Keratinocyte (primary cell): ENCODE measurements at regions not wholly inside any gene's neighbourhood (a gene's known extent, or its start where the extent isn't known, plus 50 kb on each side); places are given as distances from the start of the nearest gene placed in this dataset.

Experiments
- DNase-seq: peaks from one replicate; pipeline ENCODE4 v3.0.0-alpha.2; 2011; ENCODE audit warnings: low read depth, missing footprints, low spot score
- FAIRE-seq: peaks from 2 replicates; lab custom pipeline; 2011; peaks lifted over from hg19 to GRCh38; lab: Jason Lieb, UNC
- H2AFZ ChIP-seq: 2 replicates; pipeline ENCODE4 v1.6.0; 2012; ENCODE audit warnings: low read length, control low read depth, inconsistent platforms; ENCODE audit not compliant: control insufficient read depth
- H3K27ac ChIP-seq: 2 replicates; pipeline ENCODE4 v1.5.1; 2011; ENCODE audit warnings: low read length; ENCODE audit not compliant: control insufficient read depth, insufficient read depth
- H3K27me3 ChIP-seq: 3 replicates; pipeline ENCODE4 v1.6.0; 2011; ENCODE audit warnings: low read length; ENCODE audit not compliant: control insufficient read depth, insufficient read depth; ENCODE audit errors: extremely low read depth
- H3K36me3 ChIP-seq, 2 experiments: 2 replicates in 1 of 2; 3 replicates in 1 of 2; pipeline ENCODE4 v1.5.1; 2011; ENCODE audit warnings: low read length in 2 of 2, mild to moderate bottlenecking in 1 of 2; ENCODE audit not compliant: control insufficient read depth in 2 of 2, insufficient read depth in 2 of 2; ENCODE audit errors: extremely low read depth in 1 of 2
- H3K4me1 ChIP-seq: 3 replicates; pipeline ENCODE4 v1.5.1; 2011; ENCODE audit warnings: low read length; ENCODE audit not compliant: control insufficient read depth, insufficient read depth; ENCODE audit errors: extremely low read depth
- H3K4me2 ChIP-seq: 3 replicates; pipeline ENCODE4 v1.6.0; 2011; ENCODE audit warnings: low read depth, low read length; ENCODE audit not compliant: control insufficient read depth, insufficient read depth; ENCODE audit errors: extremely low read depth
- H3K4me3 ChIP-seq, 3 experiments: fragments of 200-600 bp in 1 of 3; sonication (generic) in 1 of 3; 2 replicates in 2 of 3; 3 replicates in 1 of 3; pipeline ENCODE4 v1.5.1; 2011 to 2016; ENCODE audit warnings: low read length in 3 of 3, mild to moderate bottlenecking in 3 of 3, control low read depth in 2 of 3, inconsistent platforms in 1 of 3, low read depth in 1 of 3, mixed read lengths in 1 of 3, mixed run types in 1 of 3, moderate library complexity in 1 of 3; ENCODE audit not compliant: control insufficient read depth in 2 of 3, insufficient read depth in 2 of 3; ENCODE audit errors: extremely low read depth in 1 of 3
- H3K79me2 ChIP-seq: 2 replicates; pipeline ENCODE4 v1.6.0; 2012; ENCODE audit warnings: low read length; ENCODE audit not compliant: control insufficient read depth, insufficient read depth
- H3K9ac ChIP-seq: 3 replicates; pipeline ENCODE4 v1.6.0; 2011; ENCODE audit warnings: low read length; ENCODE audit not compliant: control insufficient read depth, insufficient read depth; ENCODE audit errors: extremely low read depth
- H3K9me1 ChIP-seq: 3 replicates; pipeline ENCODE4 v1.6.0; 2011; ENCODE audit warnings: low read length; ENCODE audit not compliant: control insufficient read depth, insufficient read depth; ENCODE audit errors: extremely low read depth
- H3K9me3 ChIP-seq: 2 replicates; pipeline ENCODE4 v1.5.1; 2012; ENCODE audit warnings: low read depth, low read length; ENCODE audit not compliant: control insufficient read depth
- H4K20me1 ChIP-seq: 3 replicates; pipeline ENCODE4 v1.6.0; 2011; ENCODE audit warnings: low read length; ENCODE audit not compliant: control insufficient read depth, insufficient read depth; ENCODE audit errors: extremely low read depth
- EZH2 ChIP-seq: IDR thresholded peaks from one replicate; pipeline ENCODE4 v1.6.1; 2012; ENCODE audit warnings: inconsistent platforms, mild to moderate bottlenecking, low read length, moderate library complexity
- dilution Hi-C: fragments of 300-500 bp; cut with MboI; formaldehyde crosslinking; loops from one replicate; pipeline ENCODE4 v1.7.0; 2020; ENCODE audit warnings: low sequenced_read_pairs; ENCODE audit not compliant: extremely low pct_ligation_motif_present
- TF ChIP-seq, protein P1 (sequence below), 3 experiments: IDR thresholded peaks in 1 of 3; conservative IDR thresholded peaks in 1 of 3; optimal IDR thresholded peaks in 1 of 3; 2 replicates in 2 of 3; 3 replicates in 1 of 3; pipeline versions ENCODE3 to v1.5.1; 2011; ENCODE audit warnings: low read length in 3 of 3, mild to moderate bottlenecking in 3 of 3, moderate library complexity in 2 of 3, control low read depth in 1 of 3, inconsistent platforms in 1 of 3; ENCODE audit not compliant: insufficient read depth in 2 of 3; ENCODE audit errors: extremely low read depth in 1 of 3

DNA sequence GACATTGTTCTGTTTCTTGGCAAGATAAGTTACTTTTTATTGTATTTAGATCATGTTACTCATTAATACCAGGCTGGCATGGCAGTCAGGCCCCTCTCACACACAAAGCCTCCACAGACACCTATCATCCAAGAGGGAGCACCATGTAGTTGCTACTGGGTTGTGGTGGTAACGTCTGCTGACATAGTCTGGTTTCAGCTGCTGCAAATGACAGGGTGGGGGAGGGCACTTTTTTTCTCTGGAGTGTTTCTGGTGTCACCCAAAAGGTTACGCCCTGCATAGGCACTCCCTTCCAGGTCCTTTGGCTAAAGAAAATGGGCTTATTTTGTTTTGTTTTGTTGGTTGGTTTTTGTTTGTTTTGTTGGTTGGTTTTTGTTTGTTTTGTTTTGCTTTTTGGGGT is 236.4 kb upstream of the RIMS1 start:
- dilution Hi-C loops, result no loop called here
- FAIRE-seq, result no peak

DNA sequence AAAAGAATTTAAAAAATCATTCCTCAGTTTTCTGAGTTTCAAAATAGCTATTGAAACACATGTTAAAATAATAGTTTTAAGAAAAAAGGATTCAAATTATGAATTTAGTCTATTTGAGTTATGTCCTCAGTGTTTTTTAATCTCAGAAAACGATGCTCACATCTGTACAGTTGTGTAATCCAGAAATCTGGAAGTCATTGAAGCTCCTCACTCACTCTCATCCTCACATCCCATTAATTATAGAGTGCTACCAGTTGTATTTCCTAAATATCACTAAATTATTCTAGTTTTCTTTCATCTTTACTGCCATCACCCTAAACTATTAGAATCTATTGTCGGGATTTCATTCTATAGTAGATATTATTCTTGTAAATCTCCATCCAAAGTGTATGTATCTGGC is 234.7 kb upstream of the RIMS1 start:
- no peak overlapping the region for H3K4me2 ChIP-seq
- no peaks in the 10 kb centered on the region for H4K20me1 ChIP-seq
- no peak overlapping the region for H3K27ac ChIP-seq
- FAIRE-seq, result no peak
- H2AFZ ChIP-seq, result no peak overlapping the region
- no peaks in the 10 kb centered on the region for H3K4me1 ChIP-seq
- H3K79me2 ChIP-seq, result no peaks in the 10 kb centered on the region
- H3K36me3 ChIP-seq, result no peaks in the 10 kb centered on the region
- no peaks in the 10 kb centered on the region for H3K27me3 ChIP-seq
- DNase-seq, result no peak
- H3K4me3 ChIP-seq, result no peak overlapping the region
- dilution Hi-C loops, result no loop called here
- H3K9ac ChIP-seq, result no peak overlapping the region
- TF ChIP-seq, protein P1, sequence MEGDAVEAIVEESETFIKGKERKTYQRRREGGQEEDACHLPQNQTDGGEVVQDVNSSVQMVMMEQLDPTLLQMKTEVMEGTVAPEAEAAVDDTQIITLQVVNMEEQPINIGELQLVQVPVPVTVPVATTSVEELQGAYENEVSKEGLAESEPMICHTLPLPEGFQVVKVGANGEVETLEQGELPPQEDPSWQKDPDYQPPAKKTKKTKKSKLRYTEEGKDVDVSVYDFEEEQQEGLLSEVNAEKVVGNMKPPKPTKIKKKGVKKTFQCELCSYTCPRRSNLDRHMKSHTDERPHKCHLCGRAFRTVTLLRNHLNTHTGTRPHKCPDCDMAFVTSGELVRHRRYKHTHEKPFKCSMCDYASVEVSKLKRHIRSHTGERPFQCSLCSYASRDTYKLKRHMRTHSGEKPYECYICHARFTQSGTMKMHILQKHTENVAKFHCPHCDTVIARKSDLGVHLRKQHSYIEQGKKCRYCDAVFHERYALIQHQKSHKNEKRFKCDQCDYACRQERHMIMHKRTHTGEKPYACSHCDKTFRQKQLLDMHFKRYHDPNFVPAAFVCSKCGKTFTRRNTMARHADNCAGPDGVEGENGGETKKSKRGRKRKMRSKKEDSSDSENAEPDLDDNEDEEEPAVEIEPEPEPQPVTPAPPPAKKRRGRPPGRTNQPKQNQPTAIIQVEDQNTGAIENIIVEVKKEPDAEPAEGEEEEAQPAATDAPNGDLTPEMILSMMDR (optimal IDR thresholded peaks at IDR 0.05 in 1 of 3, IDR thresholded peaks at IDR 0.05 in 1 of 3, conservative IDR thresholded peaks at IDR 0.05 in 1 of 3; ENCODE audit: extremely low read depth in 1 of 3, insufficient read depth in 2 of 3, low read length in 3 of 3), result no peak
- TF ChIP-seq EZH2, result no peak
- no peaks in the 10 kb centered on the region for H3K9me3 ChIP-seq
- H3K9me1 ChIP-seq, result no peaks in the 10 kb centered on the region

More for the DNA sequence above, 236.4 kb upstream of the RIMS1 start:
- Histone ChIP-seq H3K4me3 (no peak overlapping the region), H3K4me2 (no peak overlapping the region), H3K27me3 (no peaks in the 10 kb centered on the region), H2AFZ (no peak overlapping the region), H3K9me1 (no peaks in the 10 kb centered on the region), H3K27ac (no peak overlapping the region), H3K9ac (no peak overlapping the region), H3K36me3 (no peaks in the 10 kb centered on the region), H3K4me1 (no peaks in the 10 kb centered on the region), H3K79me2 (no peaks in the 10 kb centered on the region), H3K9me3 (no peaks in the 10 kb centered on the region), H4K20me1 (no peaks in the 10 kb centered on the region)
- DNase-seq, result no peak
- no peak for TF ChIP-seq EZH2
- TF ChIP-seq, protein P1 (optimal IDR thresholded peaks at IDR 0.05 in 1 of 3, IDR thresholded peaks at IDR 0.05 in 1 of 3, conservative IDR thresholded peaks at IDR 0.05 in 1 of 3; ENCODE audit: extremely low read depth in 1 of 3, insufficient read depth in 2 of 3, low read length in 3 of 3), result no peak
